ENCODE measurements at regions not wholly inside any gene's neighbourhood (a gene's known extent, or its start where the extent isn't known, plus 50 kb on each side); places are given as distances from the start of the nearest gene placed in this dataset.

DNA sequence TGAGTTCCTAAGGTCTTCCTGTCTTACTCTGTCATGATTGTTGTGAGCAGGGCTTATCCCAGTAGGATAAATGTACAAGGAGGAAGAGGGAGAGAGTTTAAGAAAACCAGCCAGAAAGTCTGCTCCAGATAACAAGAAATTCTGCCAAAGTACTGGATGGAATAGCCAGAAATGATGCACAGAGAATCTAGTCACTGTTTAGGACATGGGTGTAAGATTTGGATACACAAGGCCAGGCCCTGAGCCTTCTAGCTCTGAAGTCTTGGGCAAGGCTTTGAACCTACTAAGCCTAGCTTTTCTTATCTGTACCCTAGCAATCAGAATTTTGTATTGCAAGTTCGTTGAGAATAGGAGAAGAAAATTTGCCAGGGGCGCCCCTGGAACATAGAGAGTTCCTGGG, 180.4 kb upstream of the ROPN1 start:
- no peaks in the 10 kb centered on the region for H3K9me3 Mint-ChIP-seq
- no peaks in the 10 kb centered on the region for H3K27me3 Mint-ChIP-seq
- H3K36me3 Mint-ChIP-seq: no peaks in the 10 kb centered on the region
- no peak overlapping the region for H3K4me3 Mint-ChIP-seq
- no peak overlapping the region for H3K27ac Mint-ChIP-seq
- H3K4me1 Mint-ChIP-seq: no peaks in the 10 kb centered on the region
- ATAC-seq: no peak

- Mint-ChIP-seq H3K27ac (no peak overlapping the region), H3K27me3 (no peaks in the 10 kb centered on the region), H3K4me1 (no peaks in the 10 kb centered on the region), H3K4me3 (no peak overlapping the region), H3K9me3 (no peaks in the 10 kb centered on the region), H3K36me3 (no peaks in the 10 kb centered on the region)
- no peak for ATAC-seq
Measured at GRCh38 chr3:124172816-124173215, 180.9 kb upstream of the ROPN1 start.

GRCh38 chr3:124174476-124174875, 182.6 kb upstream of the ROPN1 start:
- no peaks in the 10 kb centered on the region for H3K27me3 Mint-ChIP-seq
- H3K4me3 Mint-ChIP-seq: no peak overlapping the region

GRCh38 chr3:124174910-124175874, 183.3 kb upstream of the ROPN1 start:
- Mint-ChIP-seq H3K9me3 (no peaks in the 10 kb centered on the region), H3K27ac (no peak overlapping the region), H3K4me3 (no peak overlapping the region), H3K4me1 (no peaks in the 10 kb centered on the region), H3K27me3 (no peaks in the 10 kb centered on the region), H3K36me3 (no peaks in the 10 kb centered on the region)
- no peak for ATAC-seq

More at GRCh38 chr3:124174476-124174875, 182.6 kb upstream of the ROPN1 start:
- Mint-ChIP-seq H3K9me3 (no peaks in the 10 kb centered on the region), H3K27ac (no peak overlapping the region), H3K36me3 (no peaks in the 10 kb centered on the region), H3K4me1 (no peaks in the 10 kb centered on the region)
- ATAC-seq: no peak

GRCh38 chr3:124177071-124177470, 185.1 kb upstream of the ROPN1 start:
- H3K27ac Mint-ChIP-seq: no peak overlapping the region
- ATAC-seq: no peak
- H3K27me3 Mint-ChIP-seq: no peaks in the 10 kb centered on the region
- peaks cover 3% of the 10 kb centered on the region for H3K9me3 Mint-ChIP-seq
- no peaks in the 10 kb centered on the region for H3K36me3 Mint-ChIP-seq
- no peaks in the 10 kb centered on the region for H3K4me1 Mint-ChIP-seq
- H3K4me3 Mint-ChIP-seq: no peak overlapping the region

- ATAC-seq: no peak
- Mint-ChIP-seq H3K27me3 (no peaks in the 10 kb centered on the region), H3K9me3 (peaks cover 3% of the 10 kb centered on the region), H3K4me3 (no peak overlapping the region), H3K4me1 (no peaks in the 10 kb centered on the region), H3K36me3 (no peaks in the 10 kb centered on the region), H3K27ac (no peak overlapping the region)
Measured at GRCh38 chr3:124178531-124178930, 186.6 kb upstream of the ROPN1 start.

DNA sequence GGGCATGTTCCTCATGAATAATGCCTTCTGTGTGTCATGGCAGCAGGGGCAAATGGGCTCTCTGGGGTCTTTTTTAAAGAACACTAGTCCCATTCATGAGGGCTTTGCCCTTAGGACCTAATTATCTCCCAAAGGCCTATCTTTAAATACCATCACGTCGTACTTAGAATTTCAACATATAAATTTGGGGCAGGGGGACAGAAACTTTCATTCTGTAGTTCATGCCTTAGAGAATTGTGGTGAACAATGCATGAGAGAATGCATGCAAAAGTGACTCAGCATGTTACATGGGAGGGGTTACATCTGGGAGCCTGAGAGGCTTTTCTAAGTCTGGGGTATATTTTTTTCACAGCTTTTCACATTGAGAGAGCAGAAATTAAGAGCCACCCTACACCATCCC, 208.5 kb upstream of the ROPN1 start:
- no peaks in the 10 kb centered on the region for H3K4me1 Mint-ChIP-seq
- no peak overlapping the region for H3K27ac Mint-ChIP-seq
- no peak for ATAC-seq
- peaks cover 14% of the 10 kb centered on the region for H3K27me3 Mint-ChIP-seq
- H3K4me3 Mint-ChIP-seq: no peak overlapping the region
- H3K9me3 Mint-ChIP-seq: peaks cover 3% of the 10 kb centered on the region
- no peaks in the 10 kb centered on the region for H3K36me3 Mint-ChIP-seq

DNA sequence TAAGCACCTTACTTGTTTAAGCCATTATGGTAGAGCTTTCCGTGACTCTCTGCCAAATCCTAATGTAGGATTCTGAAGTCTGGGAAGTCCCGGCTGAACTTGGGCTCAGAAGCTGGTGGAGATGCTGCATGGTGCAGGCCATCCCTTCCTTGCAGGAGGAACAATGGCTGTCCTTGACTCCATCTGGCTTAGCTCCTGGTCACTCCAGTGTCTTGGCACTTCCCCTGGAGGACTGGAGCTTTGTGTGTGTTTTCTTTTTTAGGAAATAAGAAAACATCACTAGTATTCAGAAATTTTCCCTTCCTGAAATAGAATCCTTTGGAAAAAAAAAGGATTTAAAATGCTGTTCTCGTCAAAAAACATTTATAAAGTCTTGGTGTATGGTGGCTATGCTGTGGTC, 209.3 kb upstream of the ROPN1 start:
- Mint-ChIP-seq H3K27ac (no peak overlapping the region), H3K4me1 (no peaks in the 10 kb centered on the region), H3K27me3 (peaks cover 21% of the 10 kb centered on the region), H3K36me3 (no peaks in the 10 kb centered on the region), H3K9me3 (peaks cover 3% of the 10 kb centered on the region), H3K4me3 (no peak overlapping the region)
- no peak for ATAC-seq

GRCh38 chr3:124201786-124202185, 209.9 kb upstream of the ROPN1 start:
- Mint-ChIP-seq H3K4me1 (no peaks in the 10 kb centered on the region), H3K27ac (no peak overlapping the region), H3K27me3 (peaks cover 26% of the 10 kb centered on the region), H3K4me3 (no peak overlapping the region), H3K9me3 (peaks cover 3% of the 10 kb centered on the region), H3K36me3 (no peaks in the 10 kb centered on the region)
- no peak for ATAC-seq

GRCh38 chr3:124202754-124203153, 210.8 kb upstream of the ROPN1 start:
- Mint-ChIP-seq H3K4me1 (no peaks in the 10 kb centered on the region), H3K4me3 (no peak overlapping the region), H3K27ac (no peak overlapping the region), H3K36me3 (no peaks in the 10 kb centered on the region), H3K27me3 (peaks cover 31% of the 10 kb centered on the region), H3K9me3 (peaks cover 3% of the 10 kb centered on the region)
- ATAC-seq: no peak

- H3K27me3 Mint-ChIP-seq: peaks cover 31% of the 10 kb centered on the region
- no peak for ATAC-seq
- no peaks in the 10 kb centered on the region for H3K36me3 Mint-ChIP-seq
- H3K9me3 Mint-ChIP-seq: peaks cover 3% of the 10 kb centered on the region
- H3K27ac Mint-ChIP-seq: no peak overlapping the region
- H3K4me3 Mint-ChIP-seq: no peak overlapping the region
- no peaks in the 10 kb centered on the region for H3K4me1 Mint-ChIP-seq
Measured at GRCh38 chr3:124203292-124203691, 211.4 kb upstream of the ROPN1 start.

DNA sequence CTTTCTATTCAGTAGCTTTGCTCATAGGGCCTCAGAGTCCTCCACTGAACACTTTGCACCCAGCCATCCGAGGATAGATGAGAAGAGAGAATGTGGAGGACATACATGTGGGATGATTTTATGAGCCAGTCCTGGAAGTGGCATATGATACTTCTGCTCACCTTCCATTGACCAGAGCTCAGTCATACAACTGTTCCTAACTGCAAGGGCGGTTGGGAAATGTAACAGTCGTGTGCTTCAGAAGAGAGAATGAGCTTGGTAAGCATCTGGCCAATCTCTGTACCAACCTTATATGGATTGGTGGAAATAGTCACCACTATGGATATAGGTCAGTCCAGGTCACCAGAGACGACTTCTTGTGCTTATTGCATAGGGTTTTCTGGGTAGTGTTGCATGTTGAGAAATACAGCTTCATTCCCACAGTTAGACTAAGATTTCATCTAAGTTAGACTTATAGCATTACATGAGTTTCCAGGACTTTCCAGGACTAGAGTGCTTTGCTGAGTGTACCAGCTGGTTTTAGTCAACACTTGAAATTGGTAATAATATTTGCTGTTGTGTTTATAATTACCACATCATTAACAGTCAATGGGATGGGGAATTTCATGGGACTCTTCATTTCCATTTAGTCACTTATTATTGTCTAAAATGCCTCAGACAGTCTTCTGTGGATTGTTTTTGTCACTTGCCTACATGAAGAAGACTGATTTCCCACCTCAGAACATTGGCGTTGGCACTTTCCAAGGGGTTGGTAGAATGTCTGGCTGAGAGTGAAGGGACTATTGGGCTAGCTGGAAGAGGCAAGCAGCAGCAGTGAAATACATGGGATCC, 214.5 kb upstream of the ROPN1 start:
- H3K9me3 Mint-ChIP-seq: peaks cover 3% of the 10 kb centered on the region
- no peak overlapping the region for H3K27ac Mint-ChIP-seq
- H3K4me3 Mint-ChIP-seq: no peak overlapping the region
- no peak for ATAC-seq
- H3K4me1 Mint-ChIP-seq: no peaks in the 10 kb centered on the region
- no peaks in the 10 kb centered on the region for H3K36me3 Mint-ChIP-seq
- peaks cover 26% of the 10 kb centered on the region for H3K27me3 Mint-ChIP-seq

- Mint-ChIP-seq H3K27me3 (peaks cover 26% of the 10 kb centered on the region), H3K4me3 (no peak overlapping the region), H3K36me3 (no peaks in the 10 kb centered on the region), H3K9me3 (peaks cover 3% of the 10 kb centered on the region), H3K4me1 (no peaks in the 10 kb centered on the region), H3K27ac (no peak overlapping the region)
- ATAC-seq: no peak
Measured at GRCh38 chr3:124207077-124207476, 215.2 kb upstream of the ROPN1 start.

GRCh38 chr3:124207873-124208485, 216.1 kb upstream of the ROPN1 start:
- no peaks in the 10 kb centered on the region for H3K36me3 Mint-ChIP-seq
- no peaks in the 10 kb centered on the region for H3K4me1 Mint-ChIP-seq
- no peaks in the 10 kb centered on the region for H3K9me3 Mint-ChIP-seq
- H3K27ac Mint-ChIP-seq: no peak overlapping the region
- H3K27me3 Mint-ChIP-seq: peaks cover 26% of the 10 kb centered on the region
- ATAC-seq: no peak
- H3K4me3 Mint-ChIP-seq: no peak overlapping the region

DNA sequence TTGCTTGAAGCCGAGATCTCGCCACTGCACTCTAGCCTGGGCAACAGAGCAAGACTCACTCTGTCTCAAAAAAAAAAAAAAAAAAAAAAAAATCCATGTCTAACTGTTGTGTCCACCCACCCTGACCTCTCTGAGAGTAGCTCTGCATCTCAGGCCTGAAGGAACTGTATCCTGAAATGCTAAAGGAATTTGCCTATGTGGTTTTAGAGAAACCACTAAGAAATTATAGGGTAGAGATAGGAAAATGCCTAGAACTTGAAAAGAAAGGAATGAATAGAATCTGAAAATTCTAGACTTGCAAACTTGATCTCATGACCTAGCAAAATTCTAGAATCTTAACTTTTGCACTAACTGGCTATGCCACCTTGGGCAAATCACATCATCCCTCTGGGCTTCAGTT, 217.5 kb upstream of the ROPN1 start:
- H3K36me3 Mint-ChIP-seq: no peaks in the 10 kb centered on the region
- peaks cover 26% of the 10 kb centered on the region for H3K27me3 Mint-ChIP-seq
- H3K27ac Mint-ChIP-seq: no peak overlapping the region
- H3K4me3 Mint-ChIP-seq: no peak overlapping the region
- H3K4me1 Mint-ChIP-seq: no peaks in the 10 kb centered on the region
- H3K9me3 Mint-ChIP-seq: no peaks in the 10 kb centered on the region
- no peak for ATAC-seq

All from stimulated activated memory B cell treated with anti-CD40 and anti-IgM and Interleukin-4, amounts not matched to agents 10 μg/mL and 1 μg/mL and 100 μg/mL, for 72 hours (primary cell).